ENCODE measurements at regions not wholly inside any gene's neighbourhood (a gene's known extent, or its start where the extent isn't known, plus 50 kb on each side); places are given as distances from the start of the nearest gene placed in this dataset.

- TF ChIP-seq CTCF (IDR thresholded peaks at IDR 0.05) (no peak), SMC3 (IDR thresholded peaks at IDR 0.05) (no peak), CBX8 (IDR thresholded peaks at IDR 0.05) (no peak), RNF2 (IDR thresholded peaks at IDR 0.05; ENCODE audit: borderline replicate concordance, low read depth) (no peak), BHLHE40 (IDR thresholded peaks at IDR 0.05; ENCODE audit: low read depth, low read length) (no peak)
Observed at GRCh38 chr5:121088341-121088740, 624.2 kb downstream of the PRR16 start.
